Neural cell (in vitro differentiated cells): ENCODE measurements at regions not wholly inside any gene's neighbourhood (a gene's known extent, or its start where the extent isn't known, plus 50 kb on each side); places are given as distances from the start of the nearest gene placed in this dataset.

Experiments
- H2AFZ ChIP-seq: fragments of 200-600, 300-800 bp; sonication (generic), shearing (Covaris generic); 2 replicates; pipeline ENCODE4 v1.6.0; 2014; ENCODE audit warnings: low read depth, mild to moderate bottlenecking, antibody characterized with exemption, low read length, moderate library complexity
- H3F3A ChIP-seq: fragments of 200-600 bp; shearing (Covaris generic); 2 replicates; pipeline ENCODE4 v1.6.1; 2016; ENCODE audit warnings: mild to moderate bottlenecking, moderate library complexity, mixed read lengths, antibody characterized with exemption, low read length; ENCODE audit not compliant: insufficient read depth, poor library complexity, severe bottlenecking
- H3K27ac ChIP-seq: fragments of 200-600, 300-800 bp; sonication (generic), shearing (Covaris generic); 2 replicates; pipeline ENCODE4 v1.5.1; 2014; ENCODE audit warnings: mild to moderate bottlenecking, low read length, moderate library complexity
- H3K27me3 ChIP-seq: fragments of 300-800, 200-600 bp; sonication (generic), shearing (Covaris generic); 2 replicates; pipeline ENCODE4 v1.6.0; 2014; ENCODE audit warnings: mild to moderate bottlenecking, low read depth, low read length, moderate library complexity; ENCODE audit not compliant: insufficient read depth
- H3K36me3 ChIP-seq: fragments of 300-800, 200-600 bp; sonication (generic), shearing (Covaris generic); 2 replicates; pipeline ENCODE4 v1.5.1; 2014; ENCODE audit warnings: mild to moderate bottlenecking, antibody characterized with exemption, low read length, moderate library complexity; ENCODE audit not compliant: insufficient read depth
- H3K4me2 ChIP-seq: fragments of 300-800, 200-600 bp; sonication (generic), shearing (Covaris generic); 2 replicates; pipeline ENCODE4 v1.6.0; 2014; ENCODE audit warnings: mild to moderate bottlenecking, low read length
- H3K4me3 ChIP-seq: fragments of 300-800, 200-600 bp; sonication (generic), shearing (Covaris generic); 2 replicates; pipeline ENCODE4 v1.5.1; 2014; ENCODE audit warnings: mild to moderate bottlenecking, low read length, moderate library complexity
- H3K79me2 ChIP-seq: fragments of 200-600 bp; shearing (Covaris generic); replicated peaks from 2 replicates; pipeline ENCODE4 v1.6.0; 2014; ENCODE audit warnings: mild to moderate bottlenecking, low read length, moderate library complexity; ENCODE audit not compliant: insufficient read depth
- H3K9ac ChIP-seq: fragments of 300-800, 200-600 bp; sonication (generic), shearing (Covaris generic); 2 replicates; pipeline ENCODE4 v1.6.1; 2016; ENCODE audit warnings: mild to moderate bottlenecking, low read length, mixed read lengths
- H3K9me2 ChIP-seq: fragments of 200-600 bp; shearing (Covaris generic); 2 replicates; pipeline ENCODE4 v1.6.1; 2016; ENCODE audit warnings: mild to moderate bottlenecking, low read length, mixed read lengths; ENCODE audit not compliant: insufficient read depth
- H3K9me3 ChIP-seq: fragments of 200-600, 300-800 bp; sonication (generic), shearing (Covaris generic); 2 replicates; pipeline ENCODE4 v1.6.1; 2016; ENCODE audit warnings: mild to moderate bottlenecking, mixed run types, low read length, moderate library complexity, mixed read lengths
- H4K20me1 ChIP-seq: fragments of 200-600 bp; shearing (Covaris generic); 2 replicates; pipeline ENCODE4 v1.6.1; 2016; ENCODE audit warnings: mild to moderate bottlenecking, mixed run types; ENCODE audit not compliant: insufficient read depth
- EP300 ChIP-seq: fragments of 450-650 bp; conservative IDR thresholded peaks from 2 replicates; pipeline ENCODE4 v1.6.1; 2014; ENCODE audit warnings: antibody characterized with exemption, mild to moderate bottlenecking, moderate library complexity; ENCODE audit not compliant: poor library complexity, severe bottlenecking
- EZH2 ChIP-seq: fragments of 200-600, 300-800 bp; shearing (Covaris generic), sonication (generic); IDR thresholded peaks from 2 replicates; pipeline ENCODE4 v1.6.1; 2014; ENCODE audit warnings: antibody characterized with exemption, low read length, borderline replicate concordance, mild to moderate bottlenecking; ENCODE audit not compliant: insufficient read depth, poor library complexity, severe bottlenecking
- MXI1 ChIP-seq: fragments of 450-650 bp; conservative IDR thresholded peaks from 2 replicates; pipeline ENCODE4 v1.6.1; 2014; ENCODE audit warnings: antibody characterized with exemption, mild to moderate bottlenecking; ENCODE audit not compliant: poor library complexity, severe bottlenecking
- POLR2AphosphoS5 ChIP-seq: IDR thresholded peaks from 2 replicates; pipeline ENCODE4 v1.6.1; 2012
- RAD21 ChIP-seq: fragments of 450-650 bp; conservative IDR thresholded peaks from 2 replicates; pipeline ENCODE4 v1.6.1; 2014; ENCODE audit warnings: antibody characterized with exemption, mild to moderate bottlenecking, moderate library complexity
- REST ChIP-seq: IDR thresholded peaks from 2 replicates; pipeline ENCODE4 v1.6.1; 2012; ENCODE audit warnings: borderline replicate concordance
- SMC3 ChIP-seq: fragments of 450-650 bp; conservative IDR thresholded peaks from 2 replicates; pipeline ENCODE4 v1.6.1; 2014; ENCODE audit warnings: antibody characterized with exemption, mild to moderate bottlenecking, moderate library complexity; ENCODE audit not compliant: poor library complexity
- TAF1 ChIP-seq: IDR thresholded peaks from 2 replicates; pipeline ENCODE4 v1.6.1; 2012; ENCODE audit warnings: low read depth
- TF ChIP-seq, protein P1 (sequence below): fragments of 450-650 bp; IDR thresholded peaks from 2 replicates; pipeline ENCODE4 v1.5.1; 2014; ENCODE audit warnings: antibody characterized with exemption, mild to moderate bottlenecking, moderate library complexity; ENCODE audit not compliant: poor library complexity, severe bottlenecking

- no peak for TF ChIP-seq MXI1
- no peak for TF ChIP-seq RAD21
- TF ChIP-seq SMC3: no peak
- no peak for TF ChIP-seq POLR2AphosphoS5
- TF ChIP-seq EZH2: no peak
- TF ChIP-seq EP300: no peak
- TF ChIP-seq TAF1: no peak
- TF ChIP-seq REST: no peak
- TF ChIP-seq, protein P1, sequence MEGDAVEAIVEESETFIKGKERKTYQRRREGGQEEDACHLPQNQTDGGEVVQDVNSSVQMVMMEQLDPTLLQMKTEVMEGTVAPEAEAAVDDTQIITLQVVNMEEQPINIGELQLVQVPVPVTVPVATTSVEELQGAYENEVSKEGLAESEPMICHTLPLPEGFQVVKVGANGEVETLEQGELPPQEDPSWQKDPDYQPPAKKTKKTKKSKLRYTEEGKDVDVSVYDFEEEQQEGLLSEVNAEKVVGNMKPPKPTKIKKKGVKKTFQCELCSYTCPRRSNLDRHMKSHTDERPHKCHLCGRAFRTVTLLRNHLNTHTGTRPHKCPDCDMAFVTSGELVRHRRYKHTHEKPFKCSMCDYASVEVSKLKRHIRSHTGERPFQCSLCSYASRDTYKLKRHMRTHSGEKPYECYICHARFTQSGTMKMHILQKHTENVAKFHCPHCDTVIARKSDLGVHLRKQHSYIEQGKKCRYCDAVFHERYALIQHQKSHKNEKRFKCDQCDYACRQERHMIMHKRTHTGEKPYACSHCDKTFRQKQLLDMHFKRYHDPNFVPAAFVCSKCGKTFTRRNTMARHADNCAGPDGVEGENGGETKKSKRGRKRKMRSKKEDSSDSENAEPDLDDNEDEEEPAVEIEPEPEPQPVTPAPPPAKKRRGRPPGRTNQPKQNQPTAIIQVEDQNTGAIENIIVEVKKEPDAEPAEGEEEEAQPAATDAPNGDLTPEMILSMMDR: no peak
- H3K27me3 ChIP-seq: no peaks in the 10 kb centered on the region
- H3K4me3 ChIP-seq: no peak overlapping the region
- H4K20me1 ChIP-seq: no peaks in the 10 kb centered on the region
- H3K9ac ChIP-seq: no peak overlapping the region
- no peaks in the 10 kb centered on the region for H3K9me3 ChIP-seq
- H3K9me2 ChIP-seq: no peaks in the 10 kb centered on the region
- H3K36me3 ChIP-seq: no peaks in the 10 kb centered on the region
- no peak overlapping the region for H2AFZ ChIP-seq
- H3F3A ChIP-seq: no peaks in the 10 kb centered on the region
- H3K27ac ChIP-seq: no peak overlapping the region
- H3K79me2 ChIP-seq: no peaks in the 10 kb centered on the region
- no peak overlapping the region for H3K4me2 ChIP-seq
Measured at GRCh38 chr9:16306586-16306985, 563.9 kb downstream of the BNC2 start.

DNA sequence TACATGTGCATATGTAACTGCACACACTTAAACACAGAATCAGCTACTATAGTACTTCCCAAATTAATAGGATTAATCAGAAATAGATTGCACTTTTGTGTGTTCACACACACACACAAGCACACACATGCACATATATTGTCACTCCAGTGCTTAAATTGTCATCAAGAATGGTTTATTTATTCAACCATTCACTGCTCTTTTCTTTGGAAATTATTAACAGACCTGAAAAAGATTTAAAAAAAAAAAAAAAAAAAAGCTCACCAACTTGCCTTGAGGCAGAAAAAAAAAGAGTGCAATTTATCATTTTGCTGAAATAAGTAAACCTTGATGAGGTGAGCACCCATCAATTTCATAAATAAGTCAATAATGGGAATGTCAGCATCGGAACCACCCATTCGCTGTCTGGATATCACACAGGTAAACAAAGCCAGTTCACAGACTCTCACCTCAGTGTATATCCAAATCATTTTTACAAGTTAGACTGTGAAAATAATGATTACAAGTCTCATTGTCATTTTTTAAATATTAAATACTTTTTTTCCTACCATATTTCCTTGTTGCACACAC lies 562.8 kb downstream of the BNC2 start:
- Histone ChIP-seq H3K27me3 (no peaks in the 10 kb centered on the region), H3K4me3 (no peak overlapping the region)
- TF ChIP-seq MXI1 (no peak), EP300 (no peak), SMC3 (no peak), POLR2AphosphoS5 (no peak), REST (no peak), EZH2 (no peak), RAD21 (no peak), TAF1 (no peak)
- TF ChIP-seq, protein P1: no peak

More for the DNA sequence above, 562.8 kb downstream of the BNC2 start:
- Histone ChIP-seq H3K4me2 (no peak overlapping the region), H3K27ac (no peak overlapping the region), H2AFZ (no peak overlapping the region), H3K9me2 (no peaks in the 10 kb centered on the region), H3K9ac (no peak overlapping the region), H3F3A (no peaks in the 10 kb centered on the region), H3K79me2 (no peaks in the 10 kb centered on the region), H4K20me1 (no peaks in the 10 kb centered on the region), H3K36me3 (no peaks in the 10 kb centered on the region), H3K9me3 (no peaks in the 10 kb centered on the region)
